GM19397 (cell line): ENCODE measurements at regions not wholly inside any gene's neighbourhood (a gene's known extent, or its start where the extent isn't known, plus 50 kb on each side); places are given as distances from the start of the nearest gene placed in this dataset.

ENCODE experiments used
- ATAC-seq: cut with Tn5 transposase; IDR thresholded peaks from one replicate; pipeline ENCODE4 v1.9.1; 2021; ENCODE audit warnings: mild to moderate bottlenecking, moderate library complexity; ENCODE audit not compliant: unreplicated experiment

DNA sequence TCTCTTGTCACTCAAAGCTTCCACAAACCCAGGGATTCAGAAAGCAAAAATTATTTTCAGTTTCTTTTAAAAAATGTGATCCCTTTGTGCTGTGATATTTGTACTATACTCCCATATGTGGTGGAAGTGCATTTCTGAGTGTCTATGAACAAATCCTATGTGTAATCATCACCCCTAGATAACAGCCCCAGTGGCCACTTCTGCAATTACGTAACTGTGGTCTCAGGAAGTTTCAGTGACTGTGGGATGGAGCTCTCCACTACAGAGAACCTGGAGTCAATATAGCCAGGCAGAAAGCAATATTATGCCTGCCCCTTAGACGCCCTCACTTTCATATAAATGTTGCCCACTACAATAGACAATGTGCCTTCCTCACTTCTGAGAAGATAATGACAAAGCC is 1101.7 kb upstream of the GHITM start:
- no peak for ATAC-seq

- ATAC-seq = no peak
Measured at GRCh38 chr10:83038631-83039030, 1100.7 kb upstream of the GHITM start.

DNA sequence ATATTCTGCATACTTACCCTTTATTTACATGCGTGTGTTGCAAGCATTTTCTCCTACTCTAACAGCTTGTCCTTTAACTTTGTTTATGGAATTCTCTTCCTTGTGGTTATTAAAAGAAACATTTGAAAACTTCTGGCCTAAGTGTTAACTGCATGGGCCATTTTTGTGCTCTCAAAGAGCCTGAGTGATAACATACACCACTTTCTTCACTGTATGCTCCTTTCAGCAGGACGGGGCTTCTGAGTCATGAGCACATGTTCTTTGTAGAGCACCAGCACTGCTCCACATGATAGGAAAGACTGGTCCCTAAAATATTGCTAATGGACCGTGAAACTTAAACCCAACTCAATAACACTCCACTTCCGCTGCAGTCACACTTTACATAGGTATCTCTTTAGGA is 1093.6 kb upstream of the GHITM start:
- ATAC-seq = no peak

DNA sequence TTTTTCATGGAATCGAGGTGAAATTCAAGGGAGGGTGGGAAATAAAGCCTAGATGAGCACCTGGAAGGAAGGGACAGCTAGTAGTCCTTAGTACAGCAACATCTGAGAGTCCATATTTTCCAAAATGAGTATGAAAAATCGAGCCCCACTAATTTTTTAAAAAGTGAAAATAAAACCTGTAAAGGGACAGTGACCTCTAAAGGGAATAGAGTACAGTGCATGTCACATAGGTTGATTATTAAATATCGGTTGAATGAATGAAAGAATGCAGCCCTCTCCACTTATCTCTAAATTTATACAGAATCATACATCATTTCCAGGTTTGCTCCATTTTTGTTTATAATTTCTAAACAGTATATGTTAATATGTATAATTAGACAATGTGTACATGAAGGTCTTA is 1088.5 kb upstream of the GHITM start:
- ATAC-seq = no peak

GRCh38 chr10:83062871-83063270 is 1076.4 kb upstream of the GHITM start:
- ATAC-seq = no peak

- no peak for ATAC-seq
Measured at GRCh38 chr10:83073472-83073871, 1065.8 kb upstream of the GHITM start.

DNA sequence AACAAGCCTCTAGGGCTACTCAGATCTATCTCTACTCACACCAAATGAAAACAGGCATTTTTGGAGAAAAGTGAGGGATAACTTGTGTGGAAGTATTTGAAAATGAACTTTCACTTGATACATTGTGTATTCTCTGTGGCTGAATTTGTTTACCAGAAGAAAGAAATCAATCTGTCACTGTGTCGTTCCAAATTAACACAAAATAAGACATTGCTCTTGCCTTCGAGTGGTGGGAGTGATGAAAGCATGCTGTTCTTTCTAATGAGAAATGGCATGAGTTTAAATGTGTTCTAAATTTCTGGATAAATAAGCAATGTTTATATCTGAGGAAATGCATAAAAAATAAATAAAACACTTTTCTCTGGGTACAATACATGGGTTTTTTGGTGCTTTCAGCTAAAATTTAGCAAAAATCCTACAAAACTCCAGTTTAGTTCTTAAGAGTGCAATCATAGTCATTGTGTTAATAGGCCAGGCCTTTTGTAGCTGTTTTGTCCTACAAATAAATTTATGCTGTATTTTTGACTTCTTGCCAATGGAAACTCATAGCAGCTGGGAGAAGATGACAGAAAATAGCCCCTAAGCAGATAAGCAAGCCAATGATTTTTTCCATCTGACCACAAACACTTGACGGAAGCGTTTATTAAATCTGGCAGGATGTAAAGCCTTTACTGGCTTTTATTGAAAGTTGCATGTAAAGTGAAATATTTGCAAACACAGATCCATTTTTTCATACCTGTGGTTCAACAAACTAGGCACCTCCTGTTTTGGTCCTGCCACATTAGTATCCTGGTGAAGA is 1064.1 kb upstream of the GHITM start:
- ATAC-seq = no peak

GRCh38 chr10:83075815-83076355 is 1063.4 kb upstream of the GHITM start:
- ATAC-seq = no peak

DNA sequence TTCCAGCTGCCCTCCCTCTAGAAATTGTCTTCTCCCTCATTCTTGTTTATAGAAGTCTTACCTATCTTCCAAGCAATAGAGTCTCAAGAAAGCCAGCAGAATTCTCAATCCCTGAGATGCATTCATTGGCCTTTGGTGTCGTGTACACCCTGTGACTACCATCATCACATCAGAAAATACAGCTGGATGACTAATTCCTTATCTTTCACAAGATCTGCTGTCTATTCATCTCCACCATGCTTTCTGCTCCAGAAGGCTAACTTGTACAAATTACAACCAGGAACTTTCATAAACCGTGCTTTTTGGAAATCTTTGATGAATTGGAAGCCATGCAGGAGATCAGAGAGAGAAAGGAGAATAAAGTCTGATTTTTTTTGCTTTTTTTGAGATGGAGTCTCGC is 1062.9 kb upstream of the GHITM start:
- ATAC-seq = no peak

- ATAC-seq = no peak
Measured at GRCh38 chr10:83078160-83078559, 1061.1 kb upstream of the GHITM start.

DNA sequence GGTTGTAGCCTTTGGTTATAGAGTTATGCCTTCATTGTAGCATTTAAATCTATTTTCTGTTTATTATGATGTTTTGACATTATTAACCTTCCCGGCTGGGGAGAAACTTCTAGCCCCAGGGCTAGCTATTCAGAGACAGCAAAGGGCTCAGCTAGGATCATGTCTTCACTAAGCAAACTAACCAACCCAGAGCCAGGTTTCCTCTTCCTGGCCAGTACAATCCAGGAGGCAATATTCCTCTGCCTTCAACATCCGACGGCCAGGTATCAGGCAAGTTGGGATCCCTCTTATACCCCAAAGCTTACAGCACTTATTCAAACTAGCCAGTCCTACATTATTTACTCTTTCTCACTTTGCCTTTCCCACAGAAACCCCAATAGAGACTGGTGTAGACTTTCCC is 1060.7 kb upstream of the GHITM start:
- no peak for ATAC-seq

DNA sequence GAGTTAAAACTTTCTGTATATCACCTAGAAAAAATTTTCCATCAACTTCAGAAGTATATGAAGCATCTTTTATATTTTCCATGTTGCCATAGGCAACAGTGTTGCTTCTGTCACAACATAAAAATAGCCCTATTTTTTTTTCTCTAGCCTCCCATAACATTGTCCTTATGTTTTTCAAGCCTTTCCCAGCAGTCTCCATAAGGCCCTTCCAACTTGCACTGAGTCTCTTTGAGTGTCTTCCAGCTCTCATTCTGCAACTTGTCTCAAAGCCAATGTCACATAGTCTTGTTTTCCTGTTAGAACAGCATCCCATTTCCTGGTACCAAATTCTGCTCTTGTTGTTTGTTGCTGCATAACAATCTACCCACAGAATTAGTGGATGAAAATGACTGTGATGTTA is 1055.5 kb upstream of the GHITM start:
- no peak for ATAC-seq

- no peak for ATAC-seq
Measured at GRCh38 chr10:83089335-83089734, 1050.0 kb upstream of the GHITM start.

DNA sequence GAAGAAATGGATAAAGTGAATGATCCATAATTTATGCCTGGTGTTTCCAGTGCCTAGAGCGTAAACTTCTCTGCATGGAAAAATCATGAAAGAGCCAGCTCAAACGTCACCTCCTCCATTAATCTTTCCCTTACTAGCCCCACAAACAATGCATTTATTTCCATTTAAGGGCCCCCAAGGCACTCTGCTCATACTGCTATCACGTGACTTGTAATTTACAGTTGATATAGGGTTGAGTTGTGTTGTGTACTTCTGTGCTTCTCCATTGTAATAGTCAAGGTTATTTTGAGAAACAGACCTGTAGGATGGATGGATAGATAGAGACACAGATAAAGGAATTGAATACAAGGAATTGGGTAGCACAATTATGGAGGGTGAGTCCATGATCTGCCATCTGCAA is 1034.7 kb upstream of the GHITM start:
- ATAC-seq = no peak

DNA sequence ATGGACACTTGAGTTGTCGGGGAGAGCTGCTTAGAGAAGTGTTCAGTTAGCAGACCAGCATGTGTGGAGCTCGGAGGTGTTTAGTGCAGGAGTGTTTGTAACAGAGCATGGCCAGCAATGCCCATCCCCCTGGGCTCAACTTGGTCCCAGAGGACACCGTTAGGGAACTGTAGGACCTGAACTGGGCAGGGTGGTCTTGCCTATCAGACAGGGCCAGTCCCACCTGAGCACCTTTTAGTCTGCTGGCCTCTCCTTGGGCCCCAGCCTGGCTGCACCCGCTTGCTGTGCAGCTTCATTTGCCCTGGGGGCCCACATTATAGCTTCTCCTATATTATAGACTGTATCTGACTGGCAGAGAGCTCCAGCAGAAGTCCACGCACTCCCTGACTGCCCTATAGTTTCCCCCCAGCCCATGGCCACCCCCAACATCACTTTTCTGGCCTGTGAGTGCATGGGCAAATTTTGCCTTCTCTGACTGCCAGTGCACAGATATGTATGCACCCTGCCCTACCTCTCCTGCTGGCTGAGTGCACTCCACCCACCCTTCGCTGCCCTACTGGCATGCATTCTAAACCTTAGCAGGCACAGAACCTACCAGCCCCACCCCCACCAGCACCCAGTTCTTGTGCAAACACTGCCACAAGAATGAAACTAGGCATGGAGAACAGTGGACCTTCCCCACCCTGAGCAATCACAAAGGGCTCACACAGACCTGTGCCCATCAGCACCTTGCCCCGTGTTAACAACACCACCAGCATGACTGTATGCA is 1030.6 kb upstream of the GHITM start:
- ATAC-seq = no peak

DNA sequence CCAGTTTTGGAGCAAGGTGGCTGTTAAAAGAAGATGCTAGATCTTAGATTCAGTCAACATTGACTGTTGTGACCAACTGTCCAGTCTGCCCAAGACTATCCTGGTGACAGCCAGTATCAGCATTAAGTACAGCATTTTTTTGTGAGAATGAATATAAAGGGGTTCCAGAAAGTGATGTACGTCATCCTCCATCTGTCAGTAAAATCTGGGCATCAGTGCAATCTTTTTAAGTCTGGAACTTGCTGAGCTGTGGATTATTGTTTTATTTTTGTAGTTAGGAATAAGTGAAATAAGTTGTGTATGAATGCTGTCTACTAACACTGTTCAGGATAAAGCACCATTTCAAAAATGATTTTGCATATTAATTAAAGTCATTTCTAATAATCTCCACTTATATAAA is 1020.0 kb upstream of the GHITM start:
- ATAC-seq = no peak

DNA sequence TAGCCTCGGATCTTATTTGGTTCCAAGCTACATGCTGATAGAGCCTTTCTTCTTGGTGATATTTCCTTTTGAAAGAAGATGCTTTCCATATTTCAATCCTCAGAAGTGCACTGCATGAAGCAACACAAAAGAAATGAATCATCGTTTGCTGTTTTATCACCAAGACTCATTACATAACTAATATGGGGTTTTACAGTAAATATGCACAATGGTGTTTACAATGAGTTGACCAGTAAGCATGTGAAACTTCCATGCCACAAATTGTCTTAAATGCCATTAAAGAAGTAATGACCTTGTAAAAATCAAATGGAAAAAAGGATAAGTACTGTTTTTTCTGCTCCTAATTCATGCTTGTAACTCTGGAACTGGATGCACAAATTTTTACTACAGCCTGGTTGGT is 1017.0 kb upstream of the GHITM start:
- ATAC-seq = no peak

GRCh38 chr10:83127942-83128575 is 1011.2 kb upstream of the GHITM start:
- ATAC-seq = no peak

DNA sequence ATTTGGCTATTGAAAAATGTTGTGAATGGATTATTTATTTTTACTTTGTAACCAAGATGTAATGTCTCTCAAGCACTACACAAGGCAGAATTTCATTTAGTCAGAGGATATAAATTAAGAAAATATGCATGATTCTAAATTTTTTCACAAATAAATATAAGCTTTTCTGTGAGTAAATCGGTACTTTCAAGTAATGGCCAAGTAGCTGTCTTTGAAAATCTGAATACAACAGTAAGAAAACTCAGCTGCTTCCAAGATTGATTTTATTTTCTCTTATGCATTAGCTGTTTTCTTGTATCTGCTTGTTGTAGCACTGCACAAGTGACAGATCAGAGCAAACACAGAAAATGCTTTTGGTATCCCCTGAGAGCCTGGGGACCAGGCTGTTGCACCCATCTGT is 998.5 kb upstream of the GHITM start:
- no peak for ATAC-seq

GRCh38 chr10:83142074-83142563 is 997.2 kb upstream of the GHITM start:
- ATAC-seq = no peak

DNA sequence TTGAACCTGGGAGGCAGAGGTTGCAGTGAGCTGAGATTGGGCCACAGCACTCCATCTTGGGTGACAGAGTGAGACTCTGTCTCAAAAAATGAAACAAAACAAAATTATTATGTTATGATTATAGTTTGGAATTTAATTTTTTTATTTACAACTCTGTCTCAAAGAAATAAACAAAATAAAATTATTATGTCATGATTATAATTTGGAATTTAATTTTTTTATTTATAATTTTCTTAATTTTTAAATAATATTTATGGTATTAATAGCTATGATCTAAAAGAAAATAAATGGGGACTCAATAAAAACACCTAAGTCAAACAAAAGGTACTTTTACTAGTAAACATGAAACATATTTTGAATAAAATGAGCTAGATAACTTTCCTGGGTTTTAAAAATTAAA is 994.8 kb upstream of the GHITM start:
- no peak for ATAC-seq

DNA sequence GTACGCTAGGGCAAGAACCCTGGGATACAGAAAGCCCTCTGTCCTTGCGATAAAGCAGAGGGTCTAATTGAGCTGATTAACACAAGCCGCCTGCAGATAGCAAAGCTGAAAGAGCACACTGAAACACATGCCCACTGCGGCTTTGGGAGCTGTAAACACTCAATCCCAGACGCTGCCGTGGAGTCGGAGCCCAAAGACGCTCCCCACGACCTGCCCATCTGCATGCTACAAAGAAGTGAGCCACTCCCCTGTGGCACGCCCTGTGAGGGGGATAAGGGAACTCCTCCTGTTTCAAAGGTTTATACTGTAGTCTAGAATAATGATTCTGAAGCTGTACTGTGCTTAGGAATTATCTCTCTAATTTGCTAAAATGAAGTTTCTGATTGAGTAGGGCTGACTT is 985.6 kb upstream of the GHITM start:
- ATAC-seq = no peak
